ENCODE measurements at regions not wholly inside any gene's neighbourhood (a gene's known extent, or its start where the extent isn't known, plus 50 kb on each side); places are given as distances from the start of the nearest gene placed in this dataset.

DNA sequence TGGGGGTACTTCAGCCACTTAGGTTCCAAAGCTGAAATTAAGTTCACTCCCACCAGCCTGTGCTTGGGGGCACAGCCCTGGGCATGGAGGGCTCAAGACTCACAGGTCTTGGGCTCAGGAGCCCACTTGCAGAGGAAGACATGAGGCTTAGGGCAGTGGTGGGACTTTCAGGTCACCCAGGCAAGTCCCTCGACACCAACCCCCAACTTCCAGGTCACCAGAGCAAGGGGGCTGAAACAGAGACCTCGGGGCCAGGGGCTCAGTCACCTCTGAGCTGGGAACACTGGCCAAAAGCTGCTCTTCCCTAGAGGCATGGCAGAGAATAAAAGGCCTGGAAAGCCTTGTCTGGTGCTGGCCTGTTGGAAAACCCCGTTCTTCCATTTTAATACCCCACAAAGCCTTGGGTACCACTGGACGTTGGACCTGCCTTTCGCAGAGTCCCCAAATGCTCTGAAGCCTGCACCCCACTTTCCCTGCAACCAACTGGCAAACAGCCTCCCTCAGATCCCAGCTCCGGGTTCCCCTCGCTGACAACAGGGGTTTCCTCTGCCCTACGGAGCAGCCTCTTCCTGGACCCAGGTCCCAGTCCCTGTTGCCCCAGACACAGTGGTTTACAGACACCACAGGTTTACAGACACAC lies 160.9 kb upstream of the PMEPA1 start:
- H3K36me3 Mint-ChIP-seq (ENCODE audit: insufficient read depth, unreplicated experiment), result no peaks in the 10 kb centered on the region
- intact Hi-C loops (cut with micrococcal nuclease; ENCODE audit: unreplicated experiment), result loop anchor here (10.0 kb wide), 1 partner anchor 216 kb away; no protein-coding TSS in a partner anchor
- Histone ChIP-seq H3K9me3 (no peaks in the 10 kb centered on the region), H3K36me3 (ENCODE audit: control insufficient read depth, insufficient read depth, low read length) (no peaks in the 10 kb centered on the region), H3K4me3 (ENCODE audit: low read depth, low read length) (no peak overlapping the region), H3K27me3 (replicated peaks; ENCODE audit: control insufficient read depth, insufficient read depth, low read length) (no peaks in the 10 kb centered on the region; the same call in 1 of the 2 replicates), H3K4me1 (no peaks in the 10 kb centered on the region)
- TF ChIP-seq, protein P1, sequence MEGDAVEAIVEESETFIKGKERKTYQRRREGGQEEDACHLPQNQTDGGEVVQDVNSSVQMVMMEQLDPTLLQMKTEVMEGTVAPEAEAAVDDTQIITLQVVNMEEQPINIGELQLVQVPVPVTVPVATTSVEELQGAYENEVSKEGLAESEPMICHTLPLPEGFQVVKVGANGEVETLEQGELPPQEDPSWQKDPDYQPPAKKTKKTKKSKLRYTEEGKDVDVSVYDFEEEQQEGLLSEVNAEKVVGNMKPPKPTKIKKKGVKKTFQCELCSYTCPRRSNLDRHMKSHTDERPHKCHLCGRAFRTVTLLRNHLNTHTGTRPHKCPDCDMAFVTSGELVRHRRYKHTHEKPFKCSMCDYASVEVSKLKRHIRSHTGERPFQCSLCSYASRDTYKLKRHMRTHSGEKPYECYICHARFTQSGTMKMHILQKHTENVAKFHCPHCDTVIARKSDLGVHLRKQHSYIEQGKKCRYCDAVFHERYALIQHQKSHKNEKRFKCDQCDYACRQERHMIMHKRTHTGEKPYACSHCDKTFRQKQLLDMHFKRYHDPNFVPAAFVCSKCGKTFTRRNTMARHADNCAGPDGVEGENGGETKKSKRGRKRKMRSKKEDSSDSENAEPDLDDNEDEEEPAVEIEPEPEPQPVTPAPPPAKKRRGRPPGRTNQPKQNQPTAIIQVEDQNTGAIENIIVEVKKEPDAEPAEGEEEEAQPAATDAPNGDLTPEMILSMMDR (IDR thresholded peaks at IDR 0.05; ENCODE audit: insufficient read depth in 1 of 2, low read depth in 1 of 2, low read length in 1 of 2, severe bottlenecking in 1 of 2, unreplicated experiment in 1 of 2), result no peak
- H3K4me3 Mint-ChIP-seq (ENCODE audit: unreplicated experiment), result no peak overlapping the region
- BruUV-seq (replicated peaks), result no TSS peak
- no peaks in the 10 kb centered on the region for H3K4me1 Mint-ChIP-seq (ENCODE audit: low read depth, unreplicated experiment)
- peaks cover 35% of the 10 kb centered on the region for H3K27me3 Mint-ChIP-seq (ENCODE audit: insufficient read depth, unreplicated experiment)
- no peak overlapping the region for H3K27ac Mint-ChIP-seq (ENCODE audit: unreplicated experiment)
- H3K9me3 Mint-ChIP-seq (ENCODE audit: unreplicated experiment), result no peaks in the 10 kb centered on the region
- ChIA-PET CTCF (no interaction called here), POLR2A (no interaction called here)
- DNase-seq, result no peak

DNA sequence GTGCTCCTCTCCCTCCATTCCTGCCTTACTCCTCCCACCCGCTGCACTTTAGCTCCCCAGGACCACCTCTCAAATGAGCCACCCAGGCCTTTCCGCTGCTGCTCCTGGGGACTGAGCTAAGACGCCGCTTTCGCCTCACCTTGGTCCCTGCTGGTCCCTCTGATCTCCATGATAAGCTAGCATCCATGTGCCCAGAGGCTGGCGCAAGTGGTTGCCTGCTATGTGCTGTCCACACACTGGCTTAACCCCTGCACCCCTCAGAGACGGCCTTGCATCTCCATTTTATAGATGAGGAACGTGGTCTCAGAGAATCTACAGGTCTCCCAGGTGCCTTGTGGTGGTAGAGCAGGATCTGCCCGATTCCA lies 160.1 kb upstream of the PMEPA1 start:
- ChIA-PET POLR2A (no interaction called here), CTCF (interaction anchor here (0.5 to 1.1 kb wide), 3 partner anchors 247 to 356 kb away, joined by 3 read pairs; no protein-coding TSS in a partner anchor)
- Histone ChIP-seq H3K4me1 (no peaks in the 10 kb centered on the region), H3K36me3 (ENCODE audit: control insufficient read depth, insufficient read depth, low read length) (no peaks in the 10 kb centered on the region), H3K9me3 (no peaks in the 10 kb centered on the region), H3K27me3 (replicated peaks; ENCODE audit: control insufficient read depth, insufficient read depth, low read length) (no peaks in the 10 kb centered on the region; the same call in 1 of the 2 replicates), H3K4me3 (ENCODE audit: low read depth, low read length) (no peak overlapping the region)
- no peaks in the 10 kb centered on the region for H3K4me1 Mint-ChIP-seq (ENCODE audit: low read depth, unreplicated experiment)
- no peaks in the 10 kb centered on the region for H3K36me3 Mint-ChIP-seq (ENCODE audit: insufficient read depth, unreplicated experiment)
- no peaks in the 10 kb centered on the region for H3K9me3 Mint-ChIP-seq (ENCODE audit: unreplicated experiment)
- TF ChIP-seq, protein P1 (IDR thresholded peaks at IDR 0.05; ENCODE audit: insufficient read depth in 1 of 2, low read depth in 1 of 2, low read length in 1 of 2, severe bottlenecking in 1 of 2, unreplicated experiment in 1 of 2), result no peak
- no TSS peak for BruUV-seq (replicated peaks)
- intact Hi-C loops (cut with micrococcal nuclease; ENCODE audit: unreplicated experiment), result loop anchor here (10.0 kb wide), 1 partner anchor 215 kb away; no protein-coding TSS in a partner anchor
- H3K27ac Mint-ChIP-seq (ENCODE audit: unreplicated experiment), result no peak overlapping the region
- peaks cover 39% of the 10 kb centered on the region for H3K27me3 Mint-ChIP-seq (ENCODE audit: insufficient read depth, unreplicated experiment)
- no peak overlapping the region for H3K4me3 Mint-ChIP-seq (ENCODE audit: unreplicated experiment)
- no peak for DNase-seq

DNA sequence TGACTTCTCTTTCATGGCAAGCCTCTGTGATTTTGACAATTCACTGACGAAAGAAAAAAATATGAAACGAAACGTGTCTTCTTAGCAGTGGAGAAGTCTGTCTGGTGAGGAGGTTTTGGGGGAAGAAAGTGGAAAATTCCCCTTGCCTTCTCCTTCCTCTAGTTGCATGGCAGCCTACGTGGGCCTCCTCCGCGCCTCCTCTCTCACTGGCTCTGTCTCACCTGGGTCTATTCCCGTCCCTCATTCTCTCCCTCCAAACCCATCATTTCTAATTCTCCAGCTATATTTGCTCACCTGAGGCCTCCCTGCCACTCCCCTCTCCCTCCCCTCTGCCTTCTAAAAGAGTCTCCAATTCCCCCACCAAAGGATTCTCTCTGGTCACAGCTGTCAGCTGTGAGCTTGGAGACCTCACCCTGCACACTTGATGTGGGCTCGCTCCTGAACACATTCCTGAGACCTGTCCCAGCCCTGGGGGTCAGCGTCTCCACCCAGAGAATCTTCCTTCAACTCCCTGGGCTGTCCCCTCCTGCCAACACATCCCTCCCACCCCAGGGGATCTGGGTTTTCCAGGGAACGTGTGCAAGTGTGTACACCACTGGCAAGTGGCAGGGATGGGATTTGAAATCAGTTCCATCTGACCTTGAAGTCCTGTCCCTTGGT lies 159.6 kb upstream of the PMEPA1 start:
- ChIA-PET CTCF (interaction anchor here (0.5 to 1.1 kb wide), 3 partner anchors 247 to 355 kb away, joined by 3 read pairs; no protein-coding TSS in a partner anchor), POLR2A (no interaction called here)
- Histone ChIP-seq H3K27me3 (replicated peaks; ENCODE audit: control insufficient read depth, insufficient read depth, low read length) (no peaks in the 10 kb centered on the region; the same call in 1 of the 2 replicates), H3K9me3 (no peaks in the 10 kb centered on the region), H3K4me3 (ENCODE audit: low read depth, low read length) (no peak overlapping the region), H3K36me3 (ENCODE audit: control insufficient read depth, insufficient read depth, low read length) (no peaks in the 10 kb centered on the region), H3K4me1 (no peaks in the 10 kb centered on the region)
- intact Hi-C loops (cut with micrococcal nuclease; ENCODE audit: unreplicated experiment), result no loop called here
- Mint-ChIP-seq H3K4me1 (ENCODE audit: low read depth, unreplicated experiment) (no peaks in the 10 kb centered on the region), H3K27ac (ENCODE audit: unreplicated experiment) (no peak overlapping the region), H3K27me3 (ENCODE audit: insufficient read depth, unreplicated experiment) (peaks cover 39% of the 10 kb centered on the region), H3K9me3 (ENCODE audit: unreplicated experiment) (no peaks in the 10 kb centered on the region), H3K4me3 (ENCODE audit: unreplicated experiment) (no peak overlapping the region), H3K36me3 (ENCODE audit: insufficient read depth, unreplicated experiment) (no peaks in the 10 kb centered on the region)
- peak in 1 of 2 experiments; percentile 37 for DNase-seq
- BruUV-seq (replicated peaks), result no TSS peak
- TF ChIP-seq, protein P1 (IDR thresholded peaks at IDR 0.05; ENCODE audit: insufficient read depth in 1 of 2, low read depth in 1 of 2, low read length in 1 of 2, severe bottlenecking in 1 of 2, unreplicated experiment in 1 of 2), result no peak
